ENCODE measurements at regions not wholly inside any gene's neighbourhood (a gene's known extent, or its start where the extent isn't known, plus 50 kb on each side); places are given as distances from the start of the nearest gene placed in this dataset.

GRCh38 chr12:75715682-75716081, 204.3 kb upstream of the KRR1 start:
- no peaks in the 10 kb centered on the region for H3K27me3 ChIP-seq (ENCODE audit: control insufficient read depth, insufficient read depth, low read length)
- WGBS (ENCODE audit: insufficient coverage, insufficient read length): no CpG with 5 or more reads among the region's 6 CpGs
- H3K36me3 ChIP-seq (ENCODE audit: control insufficient read depth, insufficient read depth, low read length): no peaks in the 10 kb centered on the region

GRCh38 chr12:75715323-75715644, 203.9 kb upstream of the KRR1 start:
- Histone ChIP-seq H3K27me3 (ENCODE audit: control insufficient read depth, insufficient read depth, low read length) (no peaks in the 10 kb centered on the region), H3K4me3 (ENCODE audit: low read length) (no peak overlapping the region), H3K4me1 (ENCODE audit: control insufficient read depth, insufficient read depth, low read length) (peaks cover 5% of the 10 kb centered on the region; the same call in 1 of the 2 replicates), H3K27ac (ENCODE audit: low read length) (no peak overlapping the region), H3K36me3 (ENCODE audit: control insufficient read depth, insufficient read depth, low read length) (no peaks in the 10 kb centered on the region), H3K9me3 (ENCODE audit: control insufficient read depth, insufficient read depth, low read length) (no peaks in the 10 kb centered on the region)
- no peak for DNase-seq (ENCODE audit: low read depth, low spot score)
- no CpG with 5 or more reads among the region's 4 CpGs for WGBS (ENCODE audit: insufficient coverage, insufficient read length)

More at GRCh38 chr12:75715682-75716081, 204.3 kb upstream of the KRR1 start:
- H3K4me1 ChIP-seq (ENCODE audit: control insufficient read depth, insufficient read depth, low read length): peaks cover 4% of the 10 kb centered on the region; the same call in 1 of the 2 replicates
- no peak for DNase-seq (ENCODE audit: low read depth, low spot score)
- H3K9me3 ChIP-seq (ENCODE audit: control insufficient read depth, insufficient read depth, low read length): no peaks in the 10 kb centered on the region
- no peak overlapping the region for H3K4me3 ChIP-seq (ENCODE audit: low read length)
- no peak overlapping the region for H3K27ac ChIP-seq (ENCODE audit: low read length)

GRCh38 chr12:75714462-75715322, 203.3 kb upstream of the KRR1 start:
- Histone ChIP-seq H3K4me3 (ENCODE audit: low read length) (no peak overlapping the region), H3K9me3 (ENCODE audit: control insufficient read depth, insufficient read depth, low read length) (no peaks in the 10 kb centered on the region), H3K4me1 (ENCODE audit: control insufficient read depth, insufficient read depth, low read length) (peaks cover 5% of the 10 kb centered on the region; the same call in 1 of the 2 replicates), H3K27me3 (ENCODE audit: control insufficient read depth, insufficient read depth, low read length) (no peaks in the 10 kb centered on the region), H3K27ac (ENCODE audit: low read length) (no peak overlapping the region), H3K36me3 (ENCODE audit: control insufficient read depth, insufficient read depth, low read length) (no peaks in the 10 kb centered on the region)
- DNase-seq (ENCODE audit: low read depth, low spot score): no peak
- no CpG with 5 or more reads among the region's 2 CpGs for WGBS (ENCODE audit: insufficient coverage, insufficient read length)

- H3K27ac ChIP-seq (ENCODE audit: low read length): no peak overlapping the region
- no peak for DNase-seq (ENCODE audit: low read depth, low spot score)
- H3K27me3 ChIP-seq (ENCODE audit: control insufficient read depth, insufficient read depth, low read length): no peaks in the 10 kb centered on the region
- H3K4me3 ChIP-seq (ENCODE audit: low read length): no peak overlapping the region
- no peaks in the 10 kb centered on the region for H3K36me3 ChIP-seq (ENCODE audit: control insufficient read depth, insufficient read depth, low read length)
- peaks cover 5% of the 10 kb centered on the region; the same call in 1 of the 2 replicates for H3K4me1 ChIP-seq (ENCODE audit: control insufficient read depth, insufficient read depth, low read length)
- no peaks in the 10 kb centered on the region for H3K9me3 ChIP-seq (ENCODE audit: control insufficient read depth, insufficient read depth, low read length)
- WGBS (ENCODE audit: insufficient coverage, insufficient read length): 100% methylated on average over 1 of the region's 3 CpGs
Measured at GRCh38 chr12:75713434-75713833, 202.0 kb upstream of the KRR1 start.

GRCh38 chr12:75712223-75712622, 200.8 kb upstream of the KRR1 start:
- Histone ChIP-seq H3K27ac (ENCODE audit: low read length) (no peak overlapping the region), H3K4me3 (ENCODE audit: low read length) (no peak overlapping the region), H3K36me3 (ENCODE audit: control insufficient read depth, insufficient read depth, low read length) (no peaks in the 10 kb centered on the region), H3K4me1 (ENCODE audit: control insufficient read depth, insufficient read depth, low read length) (peaks cover 5% of the 10 kb centered on the region; the same call in 1 of the 2 replicates), H3K27me3 (ENCODE audit: control insufficient read depth, insufficient read depth, low read length) (no peaks in the 10 kb centered on the region), H3K9me3 (ENCODE audit: control insufficient read depth, insufficient read depth, low read length) (no peaks in the 10 kb centered on the region)
- DNase-seq (ENCODE audit: low read depth, low spot score): no peak

- no CpG with 5 or more reads among the region's 2 CpGs for WGBS (ENCODE audit: insufficient coverage, insufficient read length)
- no peak overlapping the region for H3K4me3 ChIP-seq (ENCODE audit: low read length)
- H3K9me3 ChIP-seq (ENCODE audit: control insufficient read depth, insufficient read depth, low read length): no peaks in the 10 kb centered on the region
- no peaks in the 10 kb centered on the region for H3K27me3 ChIP-seq (ENCODE audit: control insufficient read depth, insufficient read depth, low read length)
- peaks cover 5% of the 10 kb centered on the region; the same call in 1 of the 2 replicates for H3K4me1 ChIP-seq (ENCODE audit: control insufficient read depth, insufficient read depth, low read length)
- DNase-seq (ENCODE audit: low read depth, low spot score): no peak
- no peaks in the 10 kb centered on the region for H3K36me3 ChIP-seq (ENCODE audit: control insufficient read depth, insufficient read depth, low read length)
- H3K27ac ChIP-seq (ENCODE audit: low read length): no peak overlapping the region
Measured at GRCh38 chr12:75711271-75711670, 199.9 kb upstream of the KRR1 start.

- DNase-seq (ENCODE audit: low read depth, low spot score): no peak
- no CpG with 5 or more reads among the region's 2 CpGs for WGBS (ENCODE audit: insufficient coverage, insufficient read length)
Measured at GRCh38 chr12:75710361-75711069, 199.1 kb upstream of the KRR1 start.

GRCh38 chr12:75709503-75709902, 198.1 kb upstream of the KRR1 start:
- Histone ChIP-seq H3K36me3 (ENCODE audit: control insufficient read depth, insufficient read depth, low read length) (no peaks in the 10 kb centered on the region), H3K4me3 (ENCODE audit: low read length) (no peak overlapping the region), H3K27ac (ENCODE audit: low read length) (no peak overlapping the region), H3K27me3 (ENCODE audit: control insufficient read depth, insufficient read depth, low read length) (no peaks in the 10 kb centered on the region), H3K9me3 (ENCODE audit: control insufficient read depth, insufficient read depth, low read length) (no peaks in the 10 kb centered on the region), H3K4me1 (ENCODE audit: control insufficient read depth, insufficient read depth, low read length) (peaks cover 5% of the 10 kb centered on the region; the same call in 1 of the 2 replicates)
- DNase-seq (ENCODE audit: low read depth, low spot score): no peak
- WGBS (ENCODE audit: insufficient coverage, insufficient read length): no CpG with 5 or more reads among the region's 2 CpGs

More at GRCh38 chr12:75710361-75711069, 199.1 kb upstream of the KRR1 start:
- Histone ChIP-seq H3K36me3 (ENCODE audit: control insufficient read depth, insufficient read depth, low read length) (no peaks in the 10 kb centered on the region), H3K4me1 (ENCODE audit: control insufficient read depth, insufficient read depth, low read length) (peaks cover 5% of the 10 kb centered on the region; the same call in 1 of the 2 replicates), H3K9me3 (ENCODE audit: control insufficient read depth, insufficient read depth, low read length) (no peaks in the 10 kb centered on the region), H3K27ac (ENCODE audit: low read length) (no peak overlapping the region), H3K27me3 (ENCODE audit: control insufficient read depth, insufficient read depth, low read length) (no peaks in the 10 kb centered on the region), H3K4me3 (ENCODE audit: low read length) (no peak overlapping the region)

- no peak for DNase-seq (ENCODE audit: low read depth, low spot score)
- no CpG with 5 or more reads among the region's 1 CpG for WGBS (ENCODE audit: insufficient coverage, insufficient read length)
- peaks cover 6% of the 10 kb centered on the region; the same call in 1 of the 2 replicates for H3K4me1 ChIP-seq (ENCODE audit: control insufficient read depth, insufficient read depth, low read length)
- H3K27ac ChIP-seq (ENCODE audit: low read length): no peak overlapping the region
- no peak overlapping the region for H3K4me3 ChIP-seq (ENCODE audit: low read length)
- H3K27me3 ChIP-seq (ENCODE audit: control insufficient read depth, insufficient read depth, low read length): no peaks in the 10 kb centered on the region
- H3K36me3 ChIP-seq (ENCODE audit: control insufficient read depth, insufficient read depth, low read length): no peaks in the 10 kb centered on the region
- no peaks in the 10 kb centered on the region for H3K9me3 ChIP-seq (ENCODE audit: control insufficient read depth, insufficient read depth, low read length)
Measured at GRCh38 chr12:75708802-75709201, 197.4 kb upstream of the KRR1 start.

GRCh38 chr12:75707983-75708382, 196.6 kb upstream of the KRR1 start:
- H3K4me1 ChIP-seq (ENCODE audit: control insufficient read depth, insufficient read depth, low read length): peaks cover 5% of the 10 kb centered on the region; the same call in 1 of the 2 replicates
- no peak overlapping the region for H3K27ac ChIP-seq (ENCODE audit: low read length)
- no peaks in the 10 kb centered on the region for H3K27me3 ChIP-seq (ENCODE audit: control insufficient read depth, insufficient read depth, low read length)
- no peaks in the 10 kb centered on the region for H3K36me3 ChIP-seq (ENCODE audit: control insufficient read depth, insufficient read depth, low read length)
- no peak for DNase-seq (ENCODE audit: low read depth, low spot score)
- H3K4me3 ChIP-seq (ENCODE audit: low read length): no peak overlapping the region
- H3K9me3 ChIP-seq (ENCODE audit: control insufficient read depth, insufficient read depth, low read length): no peaks in the 10 kb centered on the region
- no CpG with 5 or more reads among the region's 3 CpGs for WGBS (ENCODE audit: insufficient coverage, insufficient read length)
